Small intestine (tissue), 7 donors: ENCODE measurements at regions not wholly inside any gene's neighbourhood (a gene's known extent, or its start where the extent isn't known, plus 50 kb on each side); places are given as distances from the start of the nearest gene placed in this dataset.

Experiments
- DNase-seq, 2 donors: peaks; one replicate each; pipeline versions ENCODE4 v3.0.0 to v3.0.0-alpha.2; 2013
- FAIRE-seq: peaks from 2 replicates; lab custom pipeline; 2012; peaks lifted over from hg19 to GRCh38; lab: Jason Lieb, UNC
- H3K27ac ChIP-seq, 3 donors: one replicate each; pipeline ENCODE4 v1.5.1; 2013; ENCODE audit warnings: low read length in 2 of 3, mild to moderate bottlenecking in 2 of 3, control low read depth in 1 of 3, inconsistent platforms in 1 of 3, low read depth in 1 of 3, moderate library complexity in 1 of 3
- H3K27me3 ChIP-seq, 3 donors: one replicate each; pipeline ENCODE4 v1.6.1; 2013; ENCODE audit warnings: low read length in 3 of 3, inconsistent platforms in 1 of 3; ENCODE audit not compliant: control insufficient read depth in 3 of 3, insufficient read depth in 3 of 3
- H3K36me3 ChIP-seq, 3 donors: one replicate each; pipeline ENCODE4 v1.6.1; 2013; ENCODE audit warnings: low read length in 3 of 3, inconsistent platforms in 1 of 3, low read depth in 1 of 3, mild to moderate bottlenecking in 1 of 3, moderate library complexity in 1 of 3; ENCODE audit not compliant: control insufficient read depth in 3 of 3, insufficient read depth in 2 of 3
- H3K4me1 ChIP-seq, 3 donors: one replicate each; pipeline ENCODE4 v1.6.1; 2013; ENCODE audit warnings: low read length in 2 of 3, inconsistent platforms in 1 of 3, low read depth in 1 of 3, mild to moderate bottlenecking in 1 of 3, moderate library complexity in 1 of 3; ENCODE audit not compliant: control insufficient read depth in 3 of 3, insufficient read depth in 2 of 3
- H3K4me3 ChIP-seq, 3 donors: one replicate each; pipeline ENCODE4 v1.5.1; 2013; ENCODE audit warnings: low read length in 3 of 3, control low read depth in 1 of 3, inconsistent platforms in 1 of 3, low read depth in 1 of 3, mild to moderate bottlenecking in 1 of 3, moderate library complexity in 1 of 3
- H3K9me3 ChIP-seq, 2 donors: one replicate each; pipeline ENCODE4 v1.6.1; 2013; ENCODE audit warnings: low read depth in 1 of 2, low read length in 1 of 2; ENCODE audit not compliant: control insufficient read depth in 2 of 2, insufficient read depth in 1 of 2
- WGBS, 3 donors: extraction: QIAGEN DNeasy Blood & Tissue Kit; methylation state at CpG; one replicate each; pipeline ENCODE4 v1.1.7; 2013; 5-methylcytosine and 5-hydroxymethylcytosine counted together
- donor health status: healthy with polysubstance abuse.
- donor health status: control.
- donor health status: control.
- donor health status: Bipolar disorder and iron deficiency.
- donor health status: healthy.

DNA sequence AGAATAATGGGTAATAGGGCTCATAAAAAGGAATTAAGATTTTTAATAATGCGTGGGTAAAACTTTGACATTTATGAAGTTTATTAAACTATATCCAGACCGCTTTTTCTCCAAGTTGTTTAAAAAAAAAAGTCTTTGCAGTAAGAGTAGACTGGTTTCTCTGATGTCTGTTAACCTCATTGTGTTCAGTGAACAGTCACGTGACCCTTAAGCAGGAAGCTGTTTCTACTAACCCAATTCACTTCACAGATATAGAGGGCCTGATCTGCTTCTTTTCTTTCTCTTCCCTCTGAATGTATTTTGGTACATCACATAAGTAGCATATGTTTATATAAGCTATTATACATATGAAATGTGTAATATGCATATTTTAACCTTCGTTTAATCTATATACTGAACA lies 1011.3 kb upstream of the CELF4 start:
- Histone ChIP-seq H3K4me1 (no peaks in the 10 kb centered on the region), H3K4me3 (no peak overlapping the region), H3K27ac (no peak overlapping the region), H3K36me3 (no peaks in the 10 kb centered on the region), H3K9me3 (peaks cover 0 to 2% of the 10 kb centered on the region in 2 donors), H3K27me3 (no peaks in the 10 kb centered on the region)
- DNase-seq (no peak), FAIRE-seq (no peak)
- 72 to 77% (median 73%) methylated on average over 4 of the region's 4 CpGs for WGBS, 3 donors

DNA sequence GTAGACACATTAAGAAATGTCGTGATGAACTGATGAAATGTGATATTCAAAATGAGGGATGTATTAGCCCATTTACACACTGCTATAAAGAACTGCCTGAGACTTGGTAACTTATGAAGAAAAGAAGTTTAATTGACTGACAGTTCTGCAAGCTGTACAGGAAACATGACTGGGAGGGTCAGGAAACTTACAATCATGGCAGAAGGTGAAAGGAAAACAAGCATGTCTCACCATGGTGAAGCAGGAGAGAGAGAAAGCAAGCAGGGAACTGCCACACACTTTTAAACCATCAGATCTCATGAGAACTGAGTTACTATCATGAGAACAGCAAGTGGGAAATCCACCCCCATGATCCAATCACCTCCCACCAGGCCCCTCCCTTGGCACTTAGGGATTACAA lies 1010.8 kb upstream of the CELF4 start:
- Histone ChIP-seq H3K9me3 (peaks cover 0 to 2% of the 10 kb centered on the region in 2 donors), H3K36me3 (no peaks in the 10 kb centered on the region), H3K4me3 (no peak overlapping the region), H3K27ac (no peak overlapping the region), H3K4me1 (no peaks in the 10 kb centered on the region), H3K27me3 (no peaks in the 10 kb centered on the region)
- WGBS, 3 donors: 73 to 88% (median 84%) methylated on average over 1 of the region's 1 CpG
- no peak for DNase-seq
- no peak for FAIRE-seq

DNA sequence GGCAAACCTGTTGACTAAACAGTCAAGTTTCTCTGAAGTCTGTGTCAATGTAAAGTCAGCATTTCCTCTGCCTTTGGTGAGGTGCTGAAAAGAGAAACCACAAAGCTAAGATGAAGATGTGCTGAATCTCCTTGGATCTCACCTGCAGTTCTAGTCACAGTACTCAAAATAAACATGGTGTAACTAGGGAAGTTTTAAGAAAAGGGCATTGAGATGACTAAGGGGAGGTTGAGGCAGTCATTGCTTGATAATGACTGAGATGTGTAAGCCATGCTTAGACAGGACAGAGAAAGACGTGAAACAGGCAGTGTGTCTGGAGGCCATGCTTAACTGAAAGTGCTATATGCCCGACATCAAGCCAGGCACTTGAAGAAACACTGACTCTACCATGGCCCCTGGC lies 1010.0 kb upstream of the CELF4 start:
- 71 to 85% (median 82%) methylated on average over 2 of the region's 2 CpGs for WGBS, 3 donors
- Histone ChIP-seq H3K27ac (no peak overlapping the region), H3K27me3 (no peaks in the 10 kb centered on the region), H3K4me3 (no peak overlapping the region), H3K36me3 (no peaks in the 10 kb centered on the region), H3K9me3 (peaks cover 0 to 2% of the 10 kb centered on the region in 2 donors), H3K4me1 (no peaks in the 10 kb centered on the region)
- FAIRE-seq (no peak), DNase-seq (no peak)

DNA sequence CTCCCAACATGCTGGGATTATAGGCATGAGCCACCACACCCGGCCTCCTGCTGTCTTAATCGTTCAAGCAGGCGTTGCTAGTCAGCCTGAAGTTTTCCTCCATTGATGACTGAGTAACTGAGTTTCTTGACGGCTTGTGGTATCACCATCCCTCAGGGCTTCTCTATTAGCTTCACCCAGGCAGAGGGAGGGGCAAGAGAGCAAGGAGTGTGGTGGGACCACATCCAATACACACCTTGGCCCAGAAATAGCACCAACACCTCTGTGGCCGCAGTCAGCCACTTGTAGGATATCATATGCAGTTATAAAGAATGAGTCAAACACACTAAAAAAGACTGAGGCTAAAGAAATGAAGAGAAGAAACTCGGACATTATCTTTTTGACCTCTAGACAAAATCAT lies 1009.4 kb upstream of the CELF4 start:
- H3K4me3 ChIP-seq: no peak overlapping the region
- no peaks in the 10 kb centered on the region for H3K36me3 ChIP-seq
- WGBS, 3 donors: 77 to 86% (median 79%) methylated on average over 6 of the region's 6 CpGs
- no peak for FAIRE-seq
- no peaks in the 10 kb centered on the region for H3K4me1 ChIP-seq
- H3K27me3 ChIP-seq: no peaks in the 10 kb centered on the region
- peaks cover 0 to 2% of the 10 kb centered on the region in 2 donors for H3K9me3 ChIP-seq
- no peak for DNase-seq
- H3K27ac ChIP-seq: no peak overlapping the region

- FAIRE-seq (no peak), DNase-seq (no peak)
- 85 to 94% (median 90%) methylated on average over 6 of the region's 6 CpGs for WGBS, 3 donors
- Histone ChIP-seq H3K4me3 (no peak overlapping the region), H3K27ac (no peak overlapping the region), H3K4me1 (no peaks in the 10 kb centered on the region), H3K9me3 (peaks cover 0 to 2% of the 10 kb centered on the region in 2 donors), H3K27me3 (no peaks in the 10 kb centered on the region), H3K36me3 (no peaks in the 10 kb centered on the region)
These were observed 1007.0 kb upstream of the CELF4 start for GRCh38 chr18:38572554-38573111.

DNA sequence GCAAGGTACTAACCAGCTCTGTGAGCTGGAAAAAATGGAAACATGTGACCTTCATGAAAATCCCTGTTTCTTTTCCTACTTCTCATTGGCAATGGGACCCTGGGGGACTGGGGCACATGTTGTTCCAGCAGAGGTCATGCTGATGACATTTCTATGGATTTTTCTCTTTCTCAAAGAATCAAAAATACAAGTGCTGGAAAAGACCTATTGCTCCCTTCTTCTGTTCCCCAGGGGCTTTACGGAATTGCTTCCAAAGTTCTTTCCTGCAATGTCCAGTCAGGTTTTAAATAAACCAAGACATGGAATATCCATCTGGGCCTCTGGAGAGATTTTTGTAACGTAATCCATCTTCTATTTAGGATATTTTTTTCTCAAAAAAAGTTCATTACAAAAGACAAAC lies 1006.1 kb upstream of the CELF4 start:
- 47 to 50% (median 49%) methylated on average over 2 of the region's 2 CpGs for WGBS, 3 donors
- DNase-seq (no peak), FAIRE-seq (no peak)
- no peak overlapping the region for H3K27ac ChIP-seq
- no peaks in the 10 kb centered on the region for H3K4me1 ChIP-seq
- H3K9me3 ChIP-seq: peaks cover 0 to 2% of the 10 kb centered on the region in 2 donors
- no peaks in the 10 kb centered on the region for H3K27me3 ChIP-seq
- no peaks in the 10 kb centered on the region for H3K36me3 ChIP-seq
- no peak overlapping the region for H3K4me3 ChIP-seq

GRCh38 chr18:38565513-38565912 lies 999.9 kb upstream of the CELF4 start:
- WGBS, 3 donors: 63 to 100% (median 90%) methylated on average over 1 of the region's 1 CpG
- Histone ChIP-seq H3K4me3 (no peak overlapping the region), H3K36me3 (no peaks in the 10 kb centered on the region)

GRCh38 chr18:38563396-38563980 lies 997.9 kb upstream of the CELF4 start:
- no peaks in the 10 kb centered on the region for H3K4me1 ChIP-seq
- WGBS, 3 donors: 64 to 84% (median 82%) methylated on average over 2 of the region's 2 CpGs
- no peaks in the 10 kb centered on the region for H3K27me3 ChIP-seq
- no peak overlapping the region for H3K4me3 ChIP-seq
- H3K36me3 ChIP-seq: no peaks in the 10 kb centered on the region
- no peak for DNase-seq
- FAIRE-seq: no peak
- no peak overlapping the region for H3K27ac ChIP-seq
- H3K9me3 ChIP-seq: no peaks in the 10 kb centered on the region

More at GRCh38 chr18:38565513-38565912, 999.9 kb upstream of the CELF4 start:
- FAIRE-seq (no peak), DNase-seq (no peak)
- Histone ChIP-seq H3K9me3 (no peaks in the 10 kb centered on the region), H3K4me1 (no peaks in the 10 kb centered on the region), H3K27ac (no peak overlapping the region), H3K27me3 (no peaks in the 10 kb centered on the region)

GRCh38 chr18:38557006-38557405 lies 991.4 kb upstream of the CELF4 start:
- H3K9me3 ChIP-seq: no peaks in the 10 kb centered on the region
- H3K4me1 ChIP-seq: no peaks in the 10 kb centered on the region
- H3K36me3 ChIP-seq: no peaks in the 10 kb centered on the region
- 43 to 64% (median 50%) methylated on average over 5 of the region's 5 CpGs for WGBS, 3 donors
- FAIRE-seq (no peak), DNase-seq (no peak)
- H3K27ac ChIP-seq: no peak overlapping the region
- H3K4me3 ChIP-seq: no peak overlapping the region
- H3K27me3 ChIP-seq: no peaks in the 10 kb centered on the region
